ENCODE measurements at regions not wholly inside any gene's neighbourhood (a gene's known extent, or its start where the extent isn't known, plus 50 kb on each side); places are given as distances from the start of the nearest gene placed in this dataset.
A peak's percentile ranks its signal among the peaks of the same experiment; 100 is the strongest.
"Not testable (repeated sequence)": the region's sequence is repeated elsewhere in the genome, so short reads cannot be mapped to it uniquely, and the experiment has no call there.

GRCh38 chr7:39758234-39758970 lies 135.0 kb downstream of the RALA start:
- DNase-seq = no peak

GRCh38 chr7:39761449-39761848 lies 138.1 kb downstream of the RALA start:
- no peak for DNase-seq

GRCh38 chr7:39762466-39762865 lies 139.1 kb downstream of the RALA start:
- DNase-seq = not testable (repeated sequence)

- not testable (repeated sequence) for DNase-seq
Observed at GRCh38 chr7:39762881-39763280, 139.5 kb downstream of the RALA start.

- not testable (repeated sequence) for DNase-seq
Observed at GRCh38 chr7:39765833-39766232, 142.5 kb downstream of the RALA start.

GRCh38 chr7:39768439-39768838 lies 145.1 kb downstream of the RALA start:
- DNase-seq = not testable (repeated sequence)

GRCh38 chr7:39774341-39774851 lies 151.0 kb downstream of the RALA start:
- not testable (repeated sequence) for DNase-seq

GRCh38 chr7:39781557-39781956 lies 158.2 kb downstream of the RALA start:
- not testable (repeated sequence) for DNase-seq

- DNase-seq = not testable (repeated sequence)
Observed at GRCh38 chr7:39786440-39786839, 163.1 kb downstream of the RALA start.

GRCh38 chr7:39791035-39791434 lies 159.0 kb upstream of the CDK13 start:
- not testable (repeated sequence) for DNase-seq

GRCh38 chr7:39791911-39792310 lies 158.1 kb upstream of the CDK13 start:
- peak in 1 of 2 experiments; percentile 0 for DNase-seq

- DNase-seq = not testable (repeated sequence)
Observed at GRCh38 chr7:39793026-39793425, 157.0 kb upstream of the CDK13 start.

GRCh38 chr7:39793851-39794250 lies 156.2 kb upstream of the CDK13 start:
- DNase-seq = not testable (repeated sequence)

GRCh38 chr7:39796947-39797346 lies 153.1 kb upstream of the CDK13 start:
- not testable (repeated sequence) for DNase-seq

GRCh38 chr7:39798077-39798476 lies 152.0 kb upstream of the CDK13 start:
- DNase-seq = not testable (repeated sequence)

GRCh38 chr7:39808796-39809481 lies 141.1 kb upstream of the CDK13 start:
- DNase-seq = no peak

- DNase-seq = no peak
Observed at GRCh38 chr7:39810204-39810642, 139.8 kb upstream of the CDK13 start.

GRCh38 chr7:39810710-39811109 lies 139.3 kb upstream of the CDK13 start:
- no peak for DNase-seq

- no peak for DNase-seq
Observed at GRCh38 chr7:39811161-39811614, 138.9 kb upstream of the CDK13 start.

GRCh38 chr7:39816462-39817060 lies 133.5 kb upstream of the CDK13 start:
- no peak for DNase-seq

- DNase-seq = no peak
Observed at GRCh38 chr7:39819514-39819913, 130.5 kb upstream of the CDK13 start.

GRCh38 chr7:39824456-39825200 lies 125.4 kb upstream of the CDK13 start:
- DNase-seq = no peak

Measured in activated CD4-positive, alpha-beta T cell treated with anti-CD3 and anti-CD28 coated beads, Interleukin-2, amount 50 U/mL, for 4 hours (primary cell).